GM12878 (cell line): ENCODE measurements at regions not wholly inside any gene's neighbourhood (a gene's known extent, or its start where the extent isn't known, plus 50 kb on each side); places are given as distances from the start of the nearest gene placed in this dataset.

Experiments used
- ATF2 ChIP-seq: IDR thresholded peaks from 2 replicates; pipeline ENCODE4 v1.6.1; 2012; ENCODE audit warnings: low read length, inconsistent platforms
- BACH1 ChIP-seq: fragments of 450-650 bp; IDR thresholded peaks from 2 replicates; pipeline ENCODE4 v1.6.1; 2017; ENCODE audit warnings: mild to moderate bottlenecking, borderline replicate concordance
- CBFB ChIP-seq: IDR thresholded peaks from 2 replicates; pipeline ENCODE4 v1.6.1; 2016; ENCODE audit warnings: antibody characterized with exemption, low read depth
- NR2C2 ChIP-seq: IDR thresholded peaks from 2 replicates; pipeline ENCODE4 v1.6.1; 2011; ENCODE audit warnings: borderline replicate concordance, low read depth; ENCODE audit not compliant: control insufficient read depth, insufficient read length
- RCOR1 ChIP-seq: conservative IDR thresholded peaks from 2 replicates; pipeline ENCODE4 v1.6.1; 2012; ENCODE audit warnings: low read depth, low read length, improper control_type of control experiment
- SUPT20H ChIP-seq: IDR thresholded peaks from 2 replicates; pipeline ENCODE4 v1.6.1; 2011; ENCODE audit warnings: low read depth, mild to moderate bottlenecking, low read length, moderate library complexity, borderline replicate concordance; ENCODE audit not compliant: control insufficient read depth
- TBL1XR1 ChIP-seq: IDR thresholded peaks from 2 replicates; pipeline ENCODE4 v1.6.1; 2012; ENCODE audit warnings: low read depth, low read length, improper control_type of control experiment
- ZNF274 ChIP-seq: IDR thresholded peaks from one replicate; pipeline ENCODE4 v1.8.0; 2011; ENCODE audit not compliant: insufficient read length, insufficient read depth
- TF ChIP-seq, protein P1 (sequence below), 3 experiments: IDR thresholded peaks in 2 of 3; conservative IDR thresholded peaks in 1 of 3; 2 replicates each; pipeline ENCODE4 v1.5.1; 2011; ENCODE audit warnings: low read depth in 3 of 3, low read length in 3 of 3, mild to moderate bottlenecking in 3 of 3, control low read depth in 2 of 3, moderate library complexity in 2 of 3, inconsistent platforms in 1 of 3, mixed read lengths in 1 of 3; ENCODE audit not compliant: control insufficient read depth in 2 of 3, insufficient read depth in 1 of 3; ENCODE audit errors: extremely low read depth in 1 of 3

- TF ChIP-seq ZNF274 (no peak), ATF2 (no peak), CBFB (no peak), NR2C2 (no peak), RCOR1 (no peak), SUPT20H (no peak), TBL1XR1 (no peak), BACH1 (no peak)
- TF ChIP-seq, protein P1, sequence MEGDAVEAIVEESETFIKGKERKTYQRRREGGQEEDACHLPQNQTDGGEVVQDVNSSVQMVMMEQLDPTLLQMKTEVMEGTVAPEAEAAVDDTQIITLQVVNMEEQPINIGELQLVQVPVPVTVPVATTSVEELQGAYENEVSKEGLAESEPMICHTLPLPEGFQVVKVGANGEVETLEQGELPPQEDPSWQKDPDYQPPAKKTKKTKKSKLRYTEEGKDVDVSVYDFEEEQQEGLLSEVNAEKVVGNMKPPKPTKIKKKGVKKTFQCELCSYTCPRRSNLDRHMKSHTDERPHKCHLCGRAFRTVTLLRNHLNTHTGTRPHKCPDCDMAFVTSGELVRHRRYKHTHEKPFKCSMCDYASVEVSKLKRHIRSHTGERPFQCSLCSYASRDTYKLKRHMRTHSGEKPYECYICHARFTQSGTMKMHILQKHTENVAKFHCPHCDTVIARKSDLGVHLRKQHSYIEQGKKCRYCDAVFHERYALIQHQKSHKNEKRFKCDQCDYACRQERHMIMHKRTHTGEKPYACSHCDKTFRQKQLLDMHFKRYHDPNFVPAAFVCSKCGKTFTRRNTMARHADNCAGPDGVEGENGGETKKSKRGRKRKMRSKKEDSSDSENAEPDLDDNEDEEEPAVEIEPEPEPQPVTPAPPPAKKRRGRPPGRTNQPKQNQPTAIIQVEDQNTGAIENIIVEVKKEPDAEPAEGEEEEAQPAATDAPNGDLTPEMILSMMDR (IDR thresholded peaks at IDR 0.05 in 2 of 3, conservative IDR thresholded peaks at IDR 0.05 in 1 of 3; ENCODE audit: control insufficient read depth in 2 of 3, extremely low read depth in 1 of 3, insufficient read depth in 1 of 3, low read depth in 3 of 3, low read length in 3 of 3) = no peak
Observed at GRCh38 chr3:90040554-90040953, 933.1 kb downstream of the EPHA3 start.
